Activated naive CD4-positive, alpha-beta T cell treated with anti-CD3 and anti-CD28 coated beads, Interleukin-2, amount 50 U/mL, for 24 hours (primary cell): ENCODE measurements at regions not wholly inside any gene's neighbourhood (a gene's known extent, or its start where the extent isn't known, plus 50 kb on each side); places are given as distances from the start of the nearest gene placed in this dataset.

Source experiments
- H3K27ac Mint-ChIP-seq: one replicate; pipeline ENCODE4 v1.8.0; 2021; ENCODE audit warnings: mild to moderate bottlenecking, mixed read lengths
- H3K27me3 Mint-ChIP-seq: one replicate; pipeline ENCODE4 v1.8.0; 2021; ENCODE audit warnings: mixed read lengths
- H3K36me3 Mint-ChIP-seq: one replicate; pipeline ENCODE4 v1.8.0; 2021; ENCODE audit warnings: mixed read lengths
- H3K4me1 Mint-ChIP-seq: one replicate; pipeline ENCODE4 v1.8.0; 2021; ENCODE audit warnings: mixed read lengths
- H3K4me3 Mint-ChIP-seq: one replicate; pipeline ENCODE4 v1.8.0; 2021; ENCODE audit warnings: mild to moderate bottlenecking, mixed read lengths
- H3K9me3 Mint-ChIP-seq: one replicate; pipeline ENCODE4 v1.8.0; 2021; ENCODE audit warnings: mixed read lengths

DNA sequence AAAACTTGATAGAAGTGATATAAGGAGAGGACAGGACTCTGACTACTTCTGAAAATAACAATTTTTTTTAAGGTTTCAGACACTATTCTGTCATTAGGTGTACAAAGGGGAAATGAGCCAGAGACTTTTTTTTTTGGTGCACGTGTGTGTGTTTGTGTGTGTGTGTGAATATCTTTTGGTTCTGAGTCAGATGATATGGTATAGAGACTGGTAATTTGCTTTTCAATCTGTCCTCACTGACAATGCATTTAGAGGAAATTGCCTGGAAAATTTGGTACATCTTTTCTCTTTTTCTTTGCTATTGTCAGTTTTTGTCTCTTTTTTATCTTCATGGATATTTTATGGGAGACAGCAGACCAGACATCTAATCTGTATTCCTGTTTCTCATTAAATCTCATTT lies 59.3 kb downstream of the DDIT4L start:
- Mint-ChIP-seq H3K27me3 (peaks cover 2% of the 10 kb centered on the region), H3K36me3 (no peaks in the 10 kb centered on the region), H3K4me3 (no peak overlapping the region), H3K4me1 (no peaks in the 10 kb centered on the region), H3K27ac (no peak overlapping the region), H3K9me3 (no peaks in the 10 kb centered on the region)

DNA sequence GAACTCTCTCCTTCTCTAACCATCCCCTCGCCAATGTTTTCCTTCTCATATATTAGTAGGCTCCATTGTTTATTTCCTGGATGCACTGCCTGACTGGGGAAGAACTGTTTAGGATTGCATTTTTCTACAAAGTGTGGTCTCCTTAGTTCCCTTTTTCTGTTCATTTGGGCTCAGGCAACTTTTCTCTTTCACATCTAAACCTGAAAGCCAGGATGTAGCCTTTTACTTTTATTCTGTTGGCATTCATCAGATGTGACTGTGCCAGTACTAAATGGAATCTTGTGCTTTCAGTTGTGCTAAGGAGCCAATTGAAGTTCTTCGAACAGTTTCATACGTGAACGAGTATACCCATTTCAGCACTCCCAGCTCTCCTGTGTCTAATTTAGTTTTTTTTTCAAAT lies 59.8 kb downstream of the DDIT4L start:
- no peaks in the 10 kb centered on the region for H3K4me1 Mint-ChIP-seq
- H3K27ac Mint-ChIP-seq: no peak overlapping the region
- H3K27me3 Mint-ChIP-seq: peaks cover 2% of the 10 kb centered on the region
- no peak overlapping the region for H3K4me3 Mint-ChIP-seq
- no peaks in the 10 kb centered on the region for H3K36me3 Mint-ChIP-seq
- no peaks in the 10 kb centered on the region for H3K9me3 Mint-ChIP-seq

DNA sequence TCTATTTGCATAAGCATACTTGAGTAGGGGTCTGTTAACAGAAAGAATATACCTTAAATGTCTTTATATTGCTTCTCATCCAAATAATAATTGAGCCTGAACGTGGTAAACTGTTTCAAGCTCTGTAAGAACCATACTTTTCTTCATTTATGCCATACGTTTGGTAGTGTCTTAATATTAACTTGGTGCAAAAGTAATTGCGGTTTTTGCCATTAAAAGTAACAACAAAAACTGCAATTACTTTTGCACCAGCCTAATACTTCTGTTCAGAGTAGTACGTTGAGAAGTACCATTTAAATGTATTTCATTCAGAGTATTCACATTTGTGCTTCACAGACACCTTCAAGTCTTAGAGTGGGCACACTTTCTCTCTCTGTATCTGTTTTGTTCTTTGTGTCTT lies 60.5 kb downstream of the DDIT4L start:
- Mint-ChIP-seq H3K27ac (no peak overlapping the region), H3K27me3 (peaks cover 4% of the 10 kb centered on the region), H3K4me3 (no peak overlapping the region), H3K4me1 (no peaks in the 10 kb centered on the region), H3K36me3 (peaks cover 1% of the 10 kb centered on the region), H3K9me3 (peaks cover 1% of the 10 kb centered on the region)

DNA sequence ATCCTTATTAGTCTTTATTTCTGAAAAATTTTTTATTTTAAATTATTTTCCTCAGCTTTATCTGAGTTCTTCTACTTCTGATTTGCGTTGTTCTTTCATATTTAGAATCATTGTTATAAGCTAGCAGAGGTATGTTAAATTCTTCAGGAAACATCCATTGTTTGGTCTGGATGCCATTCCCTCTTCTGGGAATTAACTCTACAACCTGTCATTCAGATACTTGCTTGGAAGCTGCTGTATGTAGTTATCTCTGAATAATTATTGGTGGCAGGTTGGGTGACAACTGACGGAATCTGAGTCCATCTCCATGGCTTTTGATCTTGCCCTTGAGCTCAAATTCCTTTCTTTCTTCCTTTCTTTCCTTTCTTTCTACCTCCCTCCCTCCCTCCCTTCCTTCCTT lies 61.9 kb downstream of the DDIT4L start:
- H3K27me3 Mint-ChIP-seq: peaks cover 9% of the 10 kb centered on the region
- peaks cover 3% of the 10 kb centered on the region for H3K36me3 Mint-ChIP-seq
- no peak overlapping the region for H3K4me3 Mint-ChIP-seq
- no peak overlapping the region for H3K27ac Mint-ChIP-seq
- no peaks in the 10 kb centered on the region for H3K4me1 Mint-ChIP-seq
- H3K9me3 Mint-ChIP-seq: peaks cover 5% of the 10 kb centered on the region

DNA sequence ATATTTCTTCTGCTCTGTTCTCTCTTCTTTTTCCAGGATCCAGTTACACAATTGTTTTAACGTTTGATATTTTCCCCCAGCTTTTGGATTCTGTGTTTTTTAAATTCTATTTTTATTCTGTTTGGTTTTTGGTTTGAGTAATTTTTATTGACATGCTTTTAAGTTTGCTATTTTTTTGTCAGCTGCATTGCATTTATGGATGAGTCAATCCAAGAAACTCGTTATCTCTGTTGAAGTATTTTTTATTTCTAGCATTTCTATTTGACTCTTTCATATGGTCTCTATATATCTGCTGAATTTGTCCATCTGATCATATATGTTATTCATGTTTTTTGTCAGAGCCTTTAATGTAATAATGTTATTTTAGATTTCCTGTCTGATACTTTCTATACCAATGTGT lies 65.6 kb downstream of the DDIT4L start:
- Mint-ChIP-seq H3K27ac (no peak overlapping the region), H3K36me3 (peaks cover 3% of the 10 kb centered on the region), H3K9me3 (peaks cover 5% of the 10 kb centered on the region), H3K4me3 (no peak overlapping the region), H3K27me3 (peaks cover 12% of the 10 kb centered on the region), H3K4me1 (no peaks in the 10 kb centered on the region)

DNA sequence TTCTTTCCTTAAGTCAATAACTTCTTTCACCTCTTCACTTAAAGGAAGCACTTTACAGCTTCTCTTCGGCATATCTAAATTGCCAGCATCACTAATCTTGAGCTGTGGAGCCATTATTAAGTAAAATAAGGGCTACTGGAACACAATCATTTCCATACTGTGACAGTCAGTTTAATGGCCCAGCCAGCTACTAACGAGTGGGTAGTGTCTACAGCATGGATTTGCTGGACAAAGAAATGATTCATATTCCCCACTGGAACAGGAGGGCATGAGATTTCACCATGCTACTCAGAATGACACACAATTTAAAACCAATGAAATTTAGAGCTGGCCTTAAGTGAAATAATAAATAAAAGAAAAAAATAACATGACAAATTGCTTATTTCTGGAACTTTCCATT lies 72.1 kb downstream of the DDIT4L start:
- H3K4me3 Mint-ChIP-seq: no peak overlapping the region

DNA sequence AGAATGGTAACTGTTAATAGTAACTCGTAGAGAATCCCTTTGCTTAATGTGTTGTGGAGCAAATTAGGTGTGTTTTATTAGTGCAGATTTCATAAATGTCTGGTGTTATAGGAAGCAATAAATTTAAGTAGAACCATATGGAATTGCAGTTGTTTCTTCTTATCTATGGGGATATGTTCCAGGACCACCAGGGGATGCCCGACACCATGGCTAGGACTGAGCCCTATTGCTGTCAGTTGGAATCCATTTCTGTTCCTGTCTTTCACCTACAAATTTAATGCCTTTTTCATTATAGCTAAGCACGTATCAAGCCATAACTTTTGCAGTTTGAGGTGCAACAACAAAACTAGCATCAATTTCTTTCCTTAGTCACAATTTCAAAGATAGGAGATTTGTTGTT lies 72.5 kb downstream of the DDIT4L start:
- Mint-ChIP-seq H3K36me3 (no peaks in the 10 kb centered on the region), H3K4me3 (no peak overlapping the region), H3K27me3 (peaks cover 3% of the 10 kb centered on the region), H3K9me3 (no peaks in the 10 kb centered on the region), H3K27ac (no peak overlapping the region), H3K4me1 (no peaks in the 10 kb centered on the region)

More for the DNA sequence above, 72.1 kb downstream of the DDIT4L start:
- Mint-ChIP-seq H3K27me3 (peaks cover 3% of the 10 kb centered on the region), H3K27ac (no peak overlapping the region), H3K9me3 (no peaks in the 10 kb centered on the region), H3K4me1 (no peaks in the 10 kb centered on the region), H3K36me3 (no peaks in the 10 kb centered on the region)

DNA sequence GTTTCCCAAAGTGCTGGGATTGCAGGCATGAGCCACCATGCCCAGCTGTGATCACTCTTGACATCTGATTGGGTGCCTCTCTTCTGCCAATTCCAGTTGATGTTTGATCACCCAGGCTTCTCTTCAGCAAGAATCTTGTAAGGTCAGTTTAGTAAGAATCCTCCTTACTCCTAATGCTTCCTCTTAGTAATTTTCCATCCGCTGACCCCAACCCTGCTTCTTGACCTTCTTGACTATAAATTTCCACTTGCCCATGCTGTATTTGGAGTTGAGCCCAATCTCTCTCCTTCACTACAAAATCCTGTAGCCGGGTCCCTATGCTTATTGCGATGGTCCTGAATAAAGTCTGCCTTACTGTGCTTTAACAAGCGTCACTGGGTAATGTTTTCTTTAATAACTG lies 75.4 kb downstream of the DDIT4L start:
- Mint-ChIP-seq H3K27me3 (no peaks in the 10 kb centered on the region), H3K27ac (no peak overlapping the region), H3K36me3 (no peaks in the 10 kb centered on the region), H3K4me1 (no peaks in the 10 kb centered on the region), H3K4me3 (no peak overlapping the region), H3K9me3 (no peaks in the 10 kb centered on the region)

DNA sequence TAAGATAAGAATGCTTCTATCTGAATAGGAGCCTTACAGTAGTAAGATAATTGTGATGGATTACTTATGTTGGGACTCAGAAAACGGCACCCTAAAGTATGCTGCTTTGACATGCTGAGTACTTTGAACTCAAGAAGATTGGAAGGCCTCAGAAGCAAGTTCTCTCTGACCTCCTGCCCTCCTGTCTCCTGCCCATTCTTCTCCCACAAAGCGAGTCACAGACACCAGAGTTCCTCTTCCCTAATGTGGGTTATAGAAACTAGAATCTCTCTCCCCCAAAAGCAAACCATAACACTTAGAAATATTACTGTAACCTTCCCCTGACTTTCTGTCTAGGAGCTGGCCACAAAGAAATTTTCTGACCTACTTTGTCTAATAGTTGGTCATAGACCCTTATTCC lies 76.5 kb downstream of the DDIT4L start:
- Mint-ChIP-seq H3K9me3 (no peaks in the 10 kb centered on the region), H3K36me3 (no peaks in the 10 kb centered on the region), H3K4me1 (no peaks in the 10 kb centered on the region), H3K4me3 (no peak overlapping the region), H3K27me3 (no peaks in the 10 kb centered on the region), H3K27ac (no peak overlapping the region)

DNA sequence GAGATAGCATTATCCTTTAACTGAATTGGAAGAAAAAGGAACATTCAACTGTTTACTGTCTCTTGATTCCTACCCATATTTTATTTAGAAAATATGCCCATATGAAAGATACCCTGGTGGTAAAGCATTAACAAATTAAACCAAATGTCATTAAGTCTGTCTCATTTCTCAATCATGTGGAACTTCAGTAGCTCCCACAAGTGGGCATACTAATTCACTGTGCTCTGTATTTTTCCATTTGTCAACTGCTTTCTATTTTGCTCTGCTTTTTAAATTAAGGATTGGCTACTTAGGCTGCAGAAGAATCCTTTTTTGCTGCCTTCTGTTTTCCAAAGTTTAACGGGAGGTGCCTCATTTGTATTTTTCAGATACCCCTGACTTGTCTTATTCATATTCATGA lies 77.2 kb downstream of the DDIT4L start:
- no peak overlapping the region for H3K27ac Mint-ChIP-seq
- no peaks in the 10 kb centered on the region for H3K36me3 Mint-ChIP-seq
- H3K27me3 Mint-ChIP-seq: no peaks in the 10 kb centered on the region

DNA sequence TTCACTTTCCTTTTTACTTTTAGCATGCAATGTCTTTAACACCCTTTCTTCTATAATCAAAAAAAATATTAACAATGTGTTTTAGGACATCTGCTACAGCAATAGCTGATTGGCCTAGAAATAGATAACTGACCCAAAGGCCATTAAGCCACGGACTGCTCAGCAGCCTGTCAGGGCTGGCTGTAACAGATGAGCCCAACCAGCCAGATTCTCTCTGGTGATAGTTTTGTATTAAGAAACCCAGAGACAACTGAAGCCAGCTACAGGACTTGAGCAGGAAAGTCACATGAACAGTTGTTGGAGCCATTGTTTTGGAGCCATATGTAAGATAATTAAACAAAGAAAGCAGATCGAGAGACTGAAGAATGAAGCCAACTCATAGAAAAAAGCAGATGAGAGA lies 80.3 kb downstream of the DDIT4L start:
- no peaks in the 10 kb centered on the region for H3K27me3 Mint-ChIP-seq
- peaks cover 10% of the 10 kb centered on the region for H3K4me1 Mint-ChIP-seq
- no peak overlapping the region for H3K27ac Mint-ChIP-seq
- H3K36me3 Mint-ChIP-seq: no peaks in the 10 kb centered on the region
- no peaks in the 10 kb centered on the region for H3K9me3 Mint-ChIP-seq
- H3K4me3 Mint-ChIP-seq: no peak overlapping the region

More for the DNA sequence above, 77.2 kb downstream of the DDIT4L start:
- no peaks in the 10 kb centered on the region for H3K4me1 Mint-ChIP-seq
- H3K9me3 Mint-ChIP-seq: no peaks in the 10 kb centered on the region
- H3K4me3 Mint-ChIP-seq: no peak overlapping the region

DNA sequence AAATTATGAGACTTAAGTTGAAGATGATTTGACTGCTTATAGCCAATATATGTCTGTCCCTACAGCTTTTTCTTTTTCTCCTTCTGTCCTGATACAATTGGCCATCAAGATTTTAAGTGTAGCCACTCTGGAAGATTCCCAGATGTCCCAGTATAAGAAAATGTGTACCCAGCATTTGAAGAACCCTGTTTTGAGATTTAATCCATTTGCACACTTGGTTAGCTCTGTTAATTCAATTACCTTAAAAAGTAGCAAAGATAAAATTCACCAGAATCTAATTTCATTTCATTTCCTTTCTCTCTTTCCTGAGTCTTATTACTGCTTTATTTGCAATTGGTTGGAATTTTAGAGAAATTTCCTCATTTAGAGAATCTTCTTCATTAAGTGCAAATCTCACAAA lies 81.4 kb downstream of the DDIT4L start:
- no peak overlapping the region for H3K27ac Mint-ChIP-seq
- H3K4me1 Mint-ChIP-seq: peaks cover 10% of the 10 kb centered on the region
- no peaks in the 10 kb centered on the region for H3K27me3 Mint-ChIP-seq
- no peaks in the 10 kb centered on the region for H3K9me3 Mint-ChIP-seq
- no peak overlapping the region for H3K4me3 Mint-ChIP-seq
- H3K36me3 Mint-ChIP-seq: no peaks in the 10 kb centered on the region

DNA sequence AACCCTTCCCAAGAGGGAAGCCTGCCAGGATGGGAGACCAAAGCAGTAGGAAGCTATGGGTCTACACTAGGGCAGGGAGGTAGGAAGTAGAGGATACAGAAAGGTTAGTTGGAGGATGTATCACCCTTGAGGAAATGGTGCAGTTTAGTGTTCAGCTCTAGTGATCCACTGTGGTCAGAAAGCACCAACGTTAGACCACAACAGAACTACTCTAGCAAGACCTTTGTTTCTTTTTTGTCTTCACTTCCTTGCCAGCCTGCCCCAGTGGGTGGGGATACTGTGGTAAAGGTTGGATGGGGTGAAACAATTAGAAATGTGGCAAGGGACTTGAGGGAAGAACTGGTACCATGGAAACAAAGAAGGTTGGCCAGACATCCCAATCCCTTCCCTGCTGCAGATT lies 83.3 kb downstream of the DDIT4L start:
- no peaks in the 10 kb centered on the region for H3K9me3 Mint-ChIP-seq
- no peaks in the 10 kb centered on the region for H3K36me3 Mint-ChIP-seq
- peaks cover 10% of the 10 kb centered on the region for H3K4me1 Mint-ChIP-seq
- no peak overlapping the region for H3K27ac Mint-ChIP-seq
- no peak overlapping the region for H3K4me3 Mint-ChIP-seq
- H3K27me3 Mint-ChIP-seq: no peaks in the 10 kb centered on the region

DNA sequence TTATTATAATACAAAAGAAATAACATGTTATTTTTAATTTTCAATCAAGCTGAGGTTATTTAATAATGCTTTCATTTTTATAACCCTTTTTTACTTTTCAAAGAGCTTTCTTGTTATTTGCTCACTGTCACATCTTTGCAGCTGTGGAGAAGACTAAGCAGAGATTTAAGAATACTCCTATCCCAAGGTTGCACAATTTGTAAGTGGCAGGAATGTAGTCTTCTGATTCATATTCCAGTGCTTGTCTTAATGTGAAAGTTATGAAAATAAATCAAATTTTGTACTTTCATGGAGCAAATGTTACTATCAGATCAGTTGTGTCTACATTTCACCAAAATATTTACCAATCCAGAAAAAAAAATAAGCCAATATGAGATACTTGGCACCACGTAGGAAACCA lies 86.6 kb downstream of the DDIT4L start:
- no peaks in the 10 kb centered on the region for H3K9me3 Mint-ChIP-seq
- no peaks in the 10 kb centered on the region for H3K27me3 Mint-ChIP-seq
- H3K4me1 Mint-ChIP-seq: peaks cover 16% of the 10 kb centered on the region
- no peaks in the 10 kb centered on the region for H3K36me3 Mint-ChIP-seq
- H3K27ac Mint-ChIP-seq: no peak overlapping the region
- no peak overlapping the region for H3K4me3 Mint-ChIP-seq

DNA sequence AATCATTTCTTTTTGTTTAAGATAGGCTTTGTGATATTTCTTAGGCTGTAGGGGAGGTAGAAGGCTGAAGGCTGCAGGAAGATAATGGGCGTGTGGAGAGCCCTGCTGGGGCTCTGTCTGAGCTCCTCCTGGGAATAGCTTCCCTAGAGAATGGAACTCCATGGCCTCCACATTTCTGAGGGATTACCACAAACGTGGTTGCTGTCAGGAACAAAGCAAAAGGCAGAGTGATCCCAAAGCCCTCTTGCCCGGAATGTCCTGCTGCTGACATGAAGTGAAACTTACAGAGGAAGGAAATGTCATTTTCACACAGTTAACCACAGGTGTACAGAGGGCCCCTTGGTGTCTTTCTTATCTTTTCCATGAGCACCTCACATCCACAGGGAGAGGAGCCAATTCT lies 89.3 kb downstream of the DDIT4L start:
- H3K36me3 Mint-ChIP-seq: no peaks in the 10 kb centered on the region
- H3K9me3 Mint-ChIP-seq: no peaks in the 10 kb centered on the region
- H3K4me1 Mint-ChIP-seq: peaks cover 12% of the 10 kb centered on the region
- H3K27ac Mint-ChIP-seq: no peak overlapping the region
- H3K27me3 Mint-ChIP-seq: no peaks in the 10 kb centered on the region
- no peak overlapping the region for H3K4me3 Mint-ChIP-seq

DNA sequence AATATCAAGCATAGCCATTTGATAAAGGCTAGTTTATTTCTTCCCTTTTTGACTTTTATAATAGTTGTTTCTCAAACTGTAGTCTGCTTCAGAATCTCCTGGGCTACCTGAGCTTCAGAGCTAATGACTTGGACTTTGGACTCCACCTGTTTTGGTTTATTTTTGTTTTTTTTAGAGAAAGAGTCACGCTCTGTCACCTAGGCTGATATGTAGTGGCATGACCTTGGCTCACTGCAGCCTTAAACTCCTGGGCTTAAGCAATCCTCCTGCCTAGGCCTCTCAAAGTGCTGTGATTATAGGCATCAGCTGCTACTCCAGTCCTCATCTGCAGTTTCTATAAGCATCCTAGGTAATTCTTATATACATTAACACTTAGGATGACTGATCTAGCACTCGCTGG lies 90.5 kb downstream of the DDIT4L start:
- Mint-ChIP-seq H3K27me3 (no peaks in the 10 kb centered on the region), H3K4me3 (no peak overlapping the region), H3K27ac (no peak overlapping the region), H3K4me1 (peaks cover 24% of the 10 kb centered on the region), H3K36me3 (no peaks in the 10 kb centered on the region), H3K9me3 (no peaks in the 10 kb centered on the region)

DNA sequence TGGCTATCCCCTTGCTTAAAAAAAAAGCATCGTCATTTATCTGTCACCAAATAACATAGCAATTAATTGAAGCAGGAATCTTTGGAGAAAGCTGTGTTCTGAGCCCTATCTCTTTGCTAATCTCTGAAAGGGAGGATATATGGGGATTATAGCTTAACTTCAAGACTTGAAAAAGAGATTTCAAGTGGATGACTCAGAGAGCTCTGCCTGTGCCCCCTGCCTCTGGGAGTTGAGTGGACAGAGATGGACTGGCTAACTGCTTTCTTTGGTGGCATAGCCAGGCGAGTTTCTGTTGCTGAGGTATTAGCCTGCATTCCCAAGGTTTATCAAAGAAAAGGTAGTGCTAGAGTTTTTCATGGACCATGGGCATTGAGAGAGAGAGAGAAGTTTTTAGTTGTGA lies 91.6 kb downstream of the DDIT4L start:
- H3K27me3 Mint-ChIP-seq: no peaks in the 10 kb centered on the region
- H3K4me1 Mint-ChIP-seq: peaks cover 26% of the 10 kb centered on the region
- H3K4me3 Mint-ChIP-seq: no peak overlapping the region
- no peak overlapping the region for H3K27ac Mint-ChIP-seq
- H3K9me3 Mint-ChIP-seq: no peaks in the 10 kb centered on the region
- H3K36me3 Mint-ChIP-seq: no peaks in the 10 kb centered on the region
